GM19351 (cell line): ENCODE measurements at regions not wholly inside any gene's neighbourhood (a gene's known extent, or its start where the extent isn't known, plus 50 kb on each side); places are given as distances from the start of the nearest gene placed in this dataset.

ENCODE experiments used
- ATAC-seq: cut with Tn5 transposase; IDR thresholded peaks from one replicate; pipeline ENCODE4 v1.9.1; 2021; ENCODE audit warnings: mild to moderate bottlenecking, moderate library complexity; ENCODE audit not compliant: unreplicated experiment

DNA sequence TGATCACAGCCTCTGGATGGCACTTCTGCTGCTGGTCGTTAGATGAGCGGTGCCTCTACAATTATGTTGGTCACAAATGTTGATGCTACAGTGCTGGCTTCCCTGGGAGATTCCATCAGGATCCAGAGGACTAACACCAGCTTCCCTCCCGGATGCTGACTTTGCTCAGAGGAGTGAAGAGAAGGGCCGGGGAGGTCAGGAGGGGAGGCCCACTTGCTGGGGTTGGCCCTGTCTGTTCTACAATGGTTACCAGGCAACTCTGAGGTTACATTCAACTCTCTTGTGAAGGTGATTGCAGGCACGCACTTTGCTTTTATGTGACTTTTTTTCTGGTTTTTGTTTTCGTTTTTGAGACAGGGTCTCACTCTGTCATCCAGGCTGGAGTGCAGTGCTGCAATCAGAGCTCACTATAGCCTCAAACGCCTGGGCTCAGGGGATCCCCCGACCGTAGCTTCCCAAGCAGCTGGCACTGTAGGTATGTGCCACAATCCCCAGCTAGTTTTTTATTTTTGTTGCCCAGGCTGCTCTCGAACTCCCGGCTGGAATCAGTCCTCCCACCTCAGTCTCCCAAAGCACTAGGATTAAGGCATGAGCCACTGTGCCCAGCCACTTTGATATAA is 112.5 kb downstream of the ADSS2 start:
- ATAC-seq: no peak

DNA sequence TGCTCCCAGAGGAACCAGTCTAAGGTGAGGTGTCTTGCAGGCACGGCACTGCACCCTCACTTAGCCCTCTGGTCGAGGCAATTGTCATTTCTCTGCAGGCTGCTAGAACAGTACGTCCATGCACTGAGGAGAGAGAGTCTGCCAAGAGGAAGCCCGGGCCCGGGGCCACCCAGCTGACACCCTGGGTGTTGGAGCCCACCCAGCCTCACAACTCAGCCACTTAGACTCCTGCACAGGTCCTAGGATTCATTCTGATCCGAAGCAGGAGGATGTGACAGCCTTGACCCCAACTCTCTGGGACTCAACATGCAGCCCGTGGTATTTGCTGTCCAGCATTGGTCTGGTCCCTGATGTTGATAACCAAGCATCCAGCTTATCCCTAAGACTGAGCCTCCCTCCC is 111.9 kb downstream of the ADSS2 start:
- no peak for ATAC-seq

- ATAC-seq: no peak
These were observed 111.3 kb downstream of the ADSS2 start for GRCh38 chr1:244340396-244340795.

DNA sequence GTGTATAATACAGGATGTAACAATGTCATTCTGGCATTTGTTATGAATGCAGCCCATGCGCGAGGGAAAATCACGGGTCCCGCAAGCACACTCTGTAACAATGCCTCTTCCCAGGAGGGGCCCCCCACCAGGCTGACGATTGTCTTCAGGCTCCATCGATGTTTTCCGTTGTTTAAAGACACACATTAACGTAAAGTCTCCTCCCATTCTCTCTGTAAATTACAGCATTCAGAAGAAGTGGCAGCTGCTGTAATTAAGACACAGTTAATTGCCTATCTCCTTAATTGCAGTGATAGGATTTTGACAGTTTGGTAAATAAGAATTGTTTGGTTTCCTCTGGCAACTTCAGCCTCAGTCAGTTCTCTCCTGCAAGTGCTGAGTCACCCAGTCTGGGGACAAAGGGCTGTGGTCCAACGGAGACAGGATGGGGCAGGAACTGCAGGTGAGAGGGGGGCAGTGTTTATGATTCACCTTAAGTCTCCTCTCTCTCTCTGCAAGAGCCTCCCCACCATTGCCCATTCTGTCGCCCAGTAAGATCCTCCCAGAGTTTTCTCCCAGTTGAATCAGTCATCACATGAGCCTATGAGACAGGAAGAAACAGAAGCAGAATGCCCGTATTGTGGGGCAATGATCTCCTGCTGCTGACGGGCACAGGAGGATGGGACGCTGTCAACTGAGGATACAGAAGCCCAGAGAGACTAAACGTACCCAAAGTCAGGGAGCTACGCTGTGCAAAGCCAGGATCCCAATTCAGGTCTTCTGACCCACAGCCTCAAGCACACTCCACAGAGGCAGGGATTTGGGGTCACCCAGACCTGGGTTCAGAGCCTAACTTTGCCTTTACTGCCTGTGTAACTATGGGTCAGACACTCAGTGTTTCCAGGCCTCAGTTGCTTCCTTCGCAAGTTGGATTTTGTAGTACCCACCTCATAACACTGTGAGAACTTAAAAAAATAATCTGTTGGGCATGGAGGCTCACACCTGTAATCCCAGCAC is 110.0 kb downstream of the ADSS2 start:
- no peak for ATAC-seq

DNA sequence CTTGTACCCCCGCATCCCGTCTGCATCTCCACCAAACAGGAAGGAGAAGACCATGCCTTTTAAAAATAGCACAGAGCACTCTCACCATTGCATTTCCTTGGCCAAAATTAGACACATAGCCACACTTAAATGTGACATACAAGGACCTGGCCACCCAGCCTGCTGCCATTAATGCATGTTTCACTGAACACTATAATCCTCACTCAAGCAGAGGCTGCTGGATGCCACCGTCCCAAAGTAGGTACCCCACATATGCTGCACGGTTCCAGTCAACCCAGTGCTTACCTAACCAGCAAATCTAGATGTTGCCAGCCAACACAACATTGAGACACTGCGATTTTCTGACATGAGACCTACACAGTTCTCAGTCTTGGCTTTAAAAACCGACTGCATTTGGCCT is 107.7 kb downstream of the ADSS2 start:
- no peak for ATAC-seq

- no peak for ATAC-seq
These were observed 104.6 kb downstream of the ADSS2 start for GRCh38 chr1:244346972-244347618.

GRCh38 chr1:244347942-244348341 is 103.8 kb downstream of the ADSS2 start:
- no peak for ATAC-seq

DNA sequence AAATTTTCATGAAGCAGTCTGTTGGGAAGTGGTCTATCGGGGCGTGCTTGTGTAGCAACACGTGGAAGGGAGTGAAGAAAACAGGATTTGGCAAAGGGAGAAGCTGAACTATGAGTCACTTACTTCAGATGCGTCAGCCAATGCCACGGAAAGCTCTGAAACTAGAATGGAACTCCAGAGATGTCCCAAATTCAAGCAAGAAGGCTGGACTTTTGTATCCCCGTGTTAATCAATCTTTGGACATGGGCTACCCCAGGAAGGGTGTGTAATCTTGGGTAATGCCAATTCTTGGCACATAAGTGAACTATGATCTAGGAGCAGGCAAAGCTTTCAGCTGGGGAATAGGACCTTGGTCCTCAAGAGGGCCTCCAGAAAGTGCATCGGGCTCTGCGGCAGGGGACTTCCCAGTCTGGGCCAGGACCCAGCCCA is 102.6 kb downstream of the ADSS2 start:
- ATAC-seq: no peak

DNA sequence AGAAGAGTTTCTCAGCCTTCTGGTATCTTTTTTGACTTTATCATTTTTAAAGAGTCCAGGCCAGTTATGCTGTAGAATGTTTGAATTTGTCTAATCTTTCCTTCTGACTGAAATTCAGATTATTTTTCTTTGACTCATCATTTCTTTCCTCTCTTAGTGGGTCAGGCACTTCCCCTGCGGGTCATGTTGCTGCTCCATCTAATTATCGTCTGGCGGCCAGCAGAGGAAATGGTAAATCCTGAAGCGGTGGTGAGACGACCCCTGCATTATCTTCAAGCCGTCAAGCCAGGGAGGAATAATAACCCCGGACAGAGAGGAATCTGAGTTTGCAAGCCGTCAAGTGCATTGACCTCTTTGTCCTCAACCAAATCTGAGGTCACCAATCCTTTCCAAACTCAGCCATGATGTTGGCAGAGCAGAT is 102.1 kb downstream of the ADSS2 start:
- ATAC-seq: peak; percentile 0

DNA sequence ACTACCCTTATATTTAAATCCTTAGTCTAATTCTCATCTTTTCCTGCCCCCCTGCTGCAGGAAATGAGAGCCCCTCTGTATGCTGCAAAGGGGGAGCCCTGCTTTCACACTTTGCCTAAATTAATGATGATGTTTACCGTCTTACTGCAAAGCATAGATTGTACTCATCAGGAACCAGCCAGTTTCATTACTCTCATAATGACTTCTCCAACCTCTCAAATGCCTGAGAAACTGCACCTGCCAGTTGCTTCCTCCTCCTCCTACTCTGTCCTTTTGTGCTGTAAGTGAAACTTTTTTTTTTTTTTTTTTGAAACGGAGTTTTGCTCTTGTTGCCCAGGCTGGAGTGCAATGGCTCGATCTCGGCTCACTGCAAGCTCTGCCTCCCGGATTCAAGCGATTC is 101.7 kb downstream of the ADSS2 start:
- ATAC-seq: peak; percentile 75

DNA sequence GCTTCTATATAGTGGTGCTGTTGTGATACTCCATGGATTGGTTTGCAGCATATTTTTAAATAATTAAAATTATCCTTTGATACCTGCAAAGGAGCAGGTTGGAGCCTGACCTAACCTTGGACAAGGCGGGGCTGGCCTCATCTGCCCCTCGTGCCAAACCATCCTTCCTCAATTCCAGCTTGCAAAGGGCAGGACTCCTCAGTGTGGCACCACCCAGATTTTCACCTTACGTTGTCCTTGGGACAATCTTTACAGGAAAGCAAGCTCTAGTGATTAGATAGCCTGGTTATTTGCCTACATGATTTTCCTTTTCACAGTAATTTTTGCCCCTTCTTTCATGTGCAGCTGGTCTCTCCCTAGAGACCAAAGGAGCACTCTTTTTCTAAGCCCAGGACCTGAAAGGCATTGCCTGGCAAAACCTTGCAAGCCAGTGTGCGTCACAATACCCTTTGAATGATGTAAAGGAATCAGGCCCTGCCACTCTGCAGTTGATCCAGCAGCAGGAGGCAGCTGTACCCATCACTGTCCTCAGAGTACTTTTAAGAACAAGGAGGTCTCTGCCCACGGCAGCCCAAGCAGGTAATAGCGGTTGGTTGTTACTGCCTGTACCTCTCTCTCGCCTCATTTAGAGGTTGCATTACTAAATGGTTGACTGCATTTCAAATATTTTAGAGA is 99.4 kb downstream of the ADSS2 start:
- ATAC-seq: no peak

- peak; percentile 65 for ATAC-seq
These were observed 98.1 kb downstream of the ADSS2 start for GRCh38 chr1:244353551-244354091.

GRCh38 chr1:244354810-244355278 is 96.9 kb downstream of the ADSS2 start:
- no peak for ATAC-seq

DNA sequence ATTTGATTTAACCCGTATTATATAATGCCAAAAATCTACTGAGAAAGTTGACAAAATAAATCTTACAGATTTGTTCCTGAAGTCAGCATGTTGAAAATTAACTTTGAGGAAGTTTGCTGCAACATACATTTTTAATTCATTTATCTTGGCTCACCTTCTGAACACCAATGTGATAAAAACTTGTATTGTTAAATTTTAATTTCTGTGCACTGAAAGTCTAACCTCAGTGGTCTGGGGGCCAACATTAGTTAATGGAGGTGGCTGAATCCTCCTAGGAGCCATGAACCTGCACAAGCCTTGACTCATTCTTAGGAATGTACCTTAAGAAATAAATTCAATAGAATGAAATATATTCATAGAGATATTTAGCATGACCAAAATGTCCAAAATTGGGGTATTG is 95.3 kb downstream of the ADSS2 start:
- no peak for ATAC-seq
